Endothelial cell of umbilical vein (primary cell): ENCODE measurements at regions not wholly inside any gene's neighbourhood (a gene's known extent, or its start where the extent isn't known, plus 50 kb on each side); places are given as distances from the start of the nearest gene placed in this dataset.

Source experiments
- BruUV-seq: library from RNA; stranded (reverse); fragments of 400-500 nt; replicated peaks from 2 replicates; lab custom pipeline; 2021; lab: Mats Ljungman, UMichigan
- CTCF ChIA-PET: fragments of 300-600, 350-600 bp; sonication (Branson Sonifier 250); formaldehyde crosslinking; loops from one replicate; lab custom pipeline; 2021; ENCODE audit warnings: antibody characterized with exemption, inconsistent platforms; lab: Charles Lee
- POLR2A ChIA-PET: fragments of 300-600, 350-600 bp; sonication (Branson Sonifier 250); formaldehyde crosslinking; loops from one replicate; lab custom pipeline; 2021; ENCODE audit warnings: antibody characterized with exemption, inconsistent platforms; lab: Charles Lee
- DNase-seq: peaks from one replicate; pipeline ENCODE4 v3.0.0-alpha.2; 2011; ENCODE audit warnings: low read depth, low spot score
- FAIRE-seq: peaks from 2 replicates; lab custom pipeline; 2011; peaks lifted over from hg19 to GRCh38; lab: Jason Lieb, UNC
- H2AFZ ChIP-seq: 2 replicates; pipeline ENCODE4 v1.6.0; 2012; ENCODE audit warnings: low read depth, low read length, control low read depth, inconsistent platforms
- H3K27ac ChIP-seq: 2 replicates; pipeline ENCODE4 v1.5.1; 2011; ENCODE audit warnings: low read depth, mild to moderate bottlenecking, control low read depth, low read length, moderate library complexity; ENCODE audit not compliant: insufficient read depth
- H3K27me3 ChIP-seq, 2 experiments: 2 replicates each; pipeline versions ENCODE4 v1.6.0 to v1.6.1; 2011; ENCODE audit warnings: low read length in 2 of 2, mixed read lengths in 1 of 2; ENCODE audit not compliant: control insufficient read depth in 2 of 2, insufficient read depth in 2 of 2
- H3K36me3 ChIP-seq, 2 experiments: 2 replicates in 1 of 2; 3 replicates in 1 of 2; pipeline ENCODE4 v1.5.1; 2011; ENCODE audit warnings: low read length in 2 of 2, mild to moderate bottlenecking in 1 of 2, moderate library complexity in 1 of 2; ENCODE audit not compliant: control insufficient read depth in 2 of 2, insufficient read depth in 2 of 2; ENCODE audit errors: extremely low read depth in 1 of 2
- H3K4me1 ChIP-seq: 3 replicates; pipeline ENCODE4 v1.5.1; 2011; ENCODE audit warnings: mild to moderate bottlenecking, low read length; ENCODE audit not compliant: control insufficient read depth, insufficient read depth; ENCODE audit errors: extremely low read depth
- H3K4me2 ChIP-seq: 2 replicates; pipeline ENCODE4 v1.6.1; 2011; ENCODE audit warnings: low read length, control low read depth, mixed read lengths; ENCODE audit not compliant: insufficient read depth
- H3K4me3 ChIP-seq, 3 experiments: fragments of 200-600 bp in 1 of 3; sonication (generic), shearing (Covaris generic) in 1 of 3; replicated peaks in 1 of 3; 2 replicates each; pipeline ENCODE4 v1.5.1; 2011 to 2016; ENCODE audit warnings: control low read depth in 3 of 3, low read length in 3 of 3, mild to moderate bottlenecking in 2 of 3, inconsistent platforms in 1 of 3, low read depth in 1 of 3, moderate library complexity in 1 of 3; ENCODE audit not compliant: insufficient read depth in 1 of 3
- H3K79me2 ChIP-seq: 2 replicates; pipeline ENCODE4 v1.6.0; 2012; ENCODE audit warnings: low read length, inconsistent platforms; ENCODE audit not compliant: control insufficient read depth, insufficient read depth
- H3K9ac ChIP-seq: replicated peaks from 2 replicates; pipeline ENCODE3; 2011; ENCODE audit warnings: low read length, control low read depth; ENCODE audit not compliant: insufficient read depth; ENCODE audit errors: extremely low read depth
- H3K9me1 ChIP-seq: replicated peaks from 3 replicates; pipeline ENCODE4 v1.6.0; 2011; ENCODE audit warnings: mild to moderate bottlenecking, low read length; ENCODE audit not compliant: control insufficient read depth, insufficient read depth; ENCODE audit errors: extremely low read depth
- H3K9me3 ChIP-seq: replicated peaks from 2 replicates; pipeline ENCODE4 v1.5.1; 2012; ENCODE audit warnings: low read length, inconsistent platforms; ENCODE audit not compliant: control insufficient read depth, insufficient read depth
- H4K20me1 ChIP-seq: replicated peaks from 2 replicates; pipeline ENCODE3; 2011; ENCODE audit warnings: mild to moderate bottlenecking, low read length; ENCODE audit not compliant: control insufficient read depth, insufficient read depth; ENCODE audit errors: extremely low read depth
- EZH2 ChIP-seq: IDR thresholded peaks from 2 replicates; pipeline ENCODE4 v1.6.1; 2012; ENCODE audit warnings: borderline replicate concordance, low read depth, mild to moderate bottlenecking, moderate library complexity, low read length, inconsistent platforms; ENCODE audit not compliant: severe bottlenecking
- FOS ChIP-seq: IDR thresholded peaks from 2 replicates; pipeline ENCODE4 v1.6.1; 2011; ENCODE audit warnings: mild to moderate bottlenecking, low read length, moderate library complexity, borderline replicate concordance; ENCODE audit not compliant: insufficient read depth
- GATA2 ChIP-seq: IDR thresholded peaks from 2 replicates; pipeline ENCODE4 v1.7.0; 2011; ENCODE audit warnings: low read depth, mild to moderate bottlenecking, moderate library complexity, mixed read lengths, low read length; ENCODE audit not compliant: insufficient read length, insufficient read depth
- JUN ChIP-seq: IDR thresholded peaks from 2 replicates; pipeline ENCODE4 v1.6.1; 2011; ENCODE audit warnings: borderline replicate concordance, low read depth; ENCODE audit not compliant: insufficient read length, insufficient read depth
- MYC ChIP-seq: IDR thresholded peaks from one replicate; pipeline ENCODE4 v1.6.1; 2011; ENCODE audit warnings: mild to moderate bottlenecking, low read depth, low read length
- POLR2A ChIP-seq: IDR thresholded peaks from 2 replicates; pipeline ENCODE4 v1.6.1; 2012; ENCODE audit warnings: low read depth, mild to moderate bottlenecking, control low read depth, low read length
- POLR2AphosphoS5 ChIP-seq: IDR thresholded peaks from 2 replicates; pipeline ENCODE4 v1.6.1; 2012; ENCODE audit warnings: low read depth, mild to moderate bottlenecking, control low read depth, low read length, moderate library complexity; ENCODE audit not compliant: insufficient read depth
- dilution Hi-C: fragments of 300-500 bp; cut with MboI; formaldehyde crosslinking; loops from one replicate; pipeline ENCODE4 v1.15.0; 2019; ENCODE audit warnings: low sequenced_read_pairs; ENCODE audit not compliant: extremely low pct_ligation_motif_present
- intact Hi-C: fragments of 100-400 bp; cut with micrococcal nuclease; formaldehyde crosslinking; loops from one replicate; pipeline ENCODE4 v1.10.0; 2022
- TF ChIP-seq, protein P1 (sequence below): IDR thresholded peaks from 2 replicates; pipeline ENCODE4 v1.6.1; 2011; ENCODE audit not compliant: insufficient read depth, insufficient read length
- TF ChIP-seq, protein P2 (sequence below), 2 donors: IDR thresholded peaks; 1 replicate in 1 of 2; 2 replicates in 1 of 2; pipeline ENCODE4 v1.5.1; 2011; ENCODE audit warnings: low read length in 2 of 2, mild to moderate bottlenecking in 2 of 2, moderate library complexity in 2 of 2, control low read depth in 1 of 2, inconsistent platforms in 1 of 2, low read depth in 1 of 2; ENCODE audit not compliant: insufficient read depth in 1 of 2; ENCODE audit errors: extremely low read depth in 1 of 2

DNA sequence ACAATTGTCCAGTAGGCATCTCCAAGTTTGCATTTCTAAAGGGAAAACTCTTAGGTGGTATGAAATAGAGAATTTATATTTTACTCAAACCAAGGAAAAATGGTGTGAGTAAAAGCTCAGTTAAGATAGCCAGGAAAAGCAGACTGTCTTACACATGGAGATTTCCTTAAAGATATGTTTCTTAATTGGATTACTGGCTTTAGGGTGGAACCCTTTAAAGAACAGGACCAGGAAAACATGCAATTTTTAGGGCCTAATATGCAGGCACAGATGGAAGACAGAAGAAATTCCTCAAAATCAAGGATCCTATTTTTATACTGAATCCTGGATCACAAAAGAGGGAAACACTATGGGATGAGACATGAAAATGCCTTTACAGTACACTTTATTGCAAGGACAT, 100.3 kb upstream of the PCDH17 start:
- FAIRE-seq (no peak), DNase-seq (no peak)
- intact Hi-C loops = no loop called here
- Histone ChIP-seq H3K27ac (no peak overlapping the region), H3K79me2 (no peaks in the 10 kb centered on the region), H3K9me1 (no peaks in the 10 kb centered on the region), H3K9ac (no peak overlapping the region), H3K4me2 (no peak overlapping the region), H3K4me1 (no peaks in the 10 kb centered on the region), H2AFZ (no peak overlapping the region), H3K36me3 (no peaks in the 10 kb centered on the region), H3K27me3 (no peaks in the 10 kb centered on the region), H3K9me3 (no peaks in the 10 kb centered on the region), H3K4me3 (no peak overlapping the region), H4K20me1 (no peaks in the 10 kb centered on the region)
- POLR2A ChIA-PET = no interaction called here
- dilution Hi-C loops = no loop called here
- CTCF ChIA-PET = no interaction called here
- BruUV-seq = no TSS peak
- no peak for TF ChIP-seq JUN
- no peak for TF ChIP-seq GATA2
- TF ChIP-seq POLR2AphosphoS5 = no peak
- TF ChIP-seq POLR2A = no peak
- TF ChIP-seq EZH2 = no peak
- no peak for TF ChIP-seq MYC
- TF ChIP-seq, protein P1, sequence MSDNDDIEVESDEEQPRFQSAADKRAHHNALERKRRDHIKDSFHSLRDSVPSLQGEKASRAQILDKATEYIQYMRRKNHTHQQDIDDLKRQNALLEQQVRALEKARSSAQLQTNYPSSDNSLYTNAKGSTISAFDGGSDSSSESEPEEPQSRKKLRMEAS = no peak
- no peak for TF ChIP-seq FOS
- TF ChIP-seq, protein P2, sequence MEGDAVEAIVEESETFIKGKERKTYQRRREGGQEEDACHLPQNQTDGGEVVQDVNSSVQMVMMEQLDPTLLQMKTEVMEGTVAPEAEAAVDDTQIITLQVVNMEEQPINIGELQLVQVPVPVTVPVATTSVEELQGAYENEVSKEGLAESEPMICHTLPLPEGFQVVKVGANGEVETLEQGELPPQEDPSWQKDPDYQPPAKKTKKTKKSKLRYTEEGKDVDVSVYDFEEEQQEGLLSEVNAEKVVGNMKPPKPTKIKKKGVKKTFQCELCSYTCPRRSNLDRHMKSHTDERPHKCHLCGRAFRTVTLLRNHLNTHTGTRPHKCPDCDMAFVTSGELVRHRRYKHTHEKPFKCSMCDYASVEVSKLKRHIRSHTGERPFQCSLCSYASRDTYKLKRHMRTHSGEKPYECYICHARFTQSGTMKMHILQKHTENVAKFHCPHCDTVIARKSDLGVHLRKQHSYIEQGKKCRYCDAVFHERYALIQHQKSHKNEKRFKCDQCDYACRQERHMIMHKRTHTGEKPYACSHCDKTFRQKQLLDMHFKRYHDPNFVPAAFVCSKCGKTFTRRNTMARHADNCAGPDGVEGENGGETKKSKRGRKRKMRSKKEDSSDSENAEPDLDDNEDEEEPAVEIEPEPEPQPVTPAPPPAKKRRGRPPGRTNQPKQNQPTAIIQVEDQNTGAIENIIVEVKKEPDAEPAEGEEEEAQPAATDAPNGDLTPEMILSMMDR (IDR thresholded peaks at IDR 0.05; ENCODE audit: extremely low read depth in 1 of 2, insufficient read depth in 1 of 2, low read depth in 1 of 2, low read length in 2 of 2) = no peak
